IMR-90 (cell line): ENCODE measurements at regions not wholly inside any gene's neighbourhood (a gene's known extent, or its start where the extent isn't known, plus 50 kb on each side); places are given as distances from the start of the nearest gene placed in this dataset.

Experiments
- ATAC-seq: fragments of 200-7000 bp; cut with Tn5 transposase; 2 replicates; pipeline ENCODE4 v1.9.1; 2020; ENCODE audit warnings: low read depth, mild to moderate bottlenecking, moderate library complexity
- BruUV-seq: library from RNA; stranded (reverse); fragments of 400-500 nt; replicated peaks from 2 replicates; lab custom pipeline; 2021; lab: Mats Ljungman, UMichigan
- CTCF ChIA-PET: fragments of 300-600 bp; formaldehyde crosslinking; extraction: SDS; loops from one replicate; lab custom pipeline; 2021; ENCODE audit warnings: antibody characterized with exemption; lab: Yijun Ruan, JAX
- POLR2A ChIA-PET: fragments of 300-600 bp; sonication (Branson Sonifier 250); formaldehyde crosslinking; loops from one replicate; lab custom pipeline; 2022; ENCODE audit warnings: antibody characterized with exemption; ENCODE audit not compliant: unreplicated experiment; lab: Charles Lee
- DNase-seq: peaks from one replicate; pipeline ENCODE4 v3.0.0; 2013
- H2AFZ ChIP-seq: replicated peaks from 2 replicates; pipeline ENCODE3; 2013; ENCODE audit warnings: low read length, mild to moderate bottlenecking; ENCODE audit not compliant: poor library complexity
- H2AK5ac ChIP-seq: 2 replicates; pipeline ENCODE4 v1.6.1; 2013; ENCODE audit warnings: low read depth, low read length, inconsistent platforms
- H2AK9ac ChIP-seq: replicated peaks from 2 replicates; pipeline ENCODE3; 2013; ENCODE audit warnings: mild to moderate bottlenecking, low read depth, low read length, moderate library complexity; ENCODE audit not compliant: poor library complexity
- H2BK120ac ChIP-seq: 2 replicates; pipeline ENCODE4 v1.6.1; 2013; ENCODE audit warnings: low read depth, low read length, inconsistent platforms
- H2BK15ac ChIP-seq: 3 replicates; pipeline ENCODE4 v1.6.1; 2013; ENCODE audit warnings: low read depth, low read length, inconsistent platforms
- H2BK20ac ChIP-seq: 2 replicates; pipeline ENCODE4 v1.6.1; 2013; ENCODE audit warnings: low read depth, mild to moderate bottlenecking, inconsistent platforms, low read length, moderate library complexity
- H2BK5ac ChIP-seq: 2 replicates; pipeline ENCODE4 v1.6.1; 2013; ENCODE audit warnings: mild to moderate bottlenecking, low read depth, low read length, inconsistent platforms; ENCODE audit not compliant: poor library complexity, severe bottlenecking
- H3K14ac ChIP-seq: replicated peaks from 2 replicates; pipeline ENCODE4 v1.6.1; 2013; ENCODE audit warnings: low read depth, low read length, inconsistent platforms
- H3K18ac ChIP-seq: 2 replicates; pipeline ENCODE4 v1.6.1; 2013; ENCODE audit warnings: low read depth, low read length, control low read depth
- H3K23ac ChIP-seq: 2 replicates; pipeline ENCODE4 v1.6.1; 2013; ENCODE audit warnings: low read depth, low read length, inconsistent platforms
- H3K27ac ChIP-seq: 2 replicates; pipeline ENCODE4 v1.5.1; 2013; ENCODE audit warnings: mild to moderate bottlenecking, control low read depth, low read length; ENCODE audit not compliant: insufficient read depth
- H3K27me3 ChIP-seq: 2 replicates; pipeline ENCODE4 v1.6.1; 2013; ENCODE audit warnings: low read length; ENCODE audit not compliant: control insufficient read depth, insufficient read depth
- H3K36me3 ChIP-seq: 2 replicates; pipeline ENCODE4 v1.6.1; 2013; ENCODE audit warnings: low read length, mixed read lengths; ENCODE audit not compliant: control insufficient read depth, insufficient read depth
- H3K4ac ChIP-seq: 2 replicates; pipeline ENCODE4 v1.6.1; 2013; ENCODE audit warnings: low read depth, low read length, inconsistent platforms
- H3K4me1 ChIP-seq: 2 replicates; pipeline ENCODE4 v1.6.1; 2013; ENCODE audit warnings: low read length, mixed read lengths; ENCODE audit not compliant: control insufficient read depth, insufficient read depth
- H3K4me2 ChIP-seq: 2 replicates; pipeline ENCODE4 v1.6.1; 2013; ENCODE audit warnings: low read depth, mild to moderate bottlenecking, control low read depth, low read length, moderate library complexity
- H3K4me3 ChIP-seq: 2 replicates; pipeline ENCODE4 v1.5.1; 2013; ENCODE audit warnings: low read depth, mild to moderate bottlenecking, control low read depth, low read length, moderate library complexity; ENCODE audit not compliant: insufficient read depth
- H3K56ac ChIP-seq: 2 replicates; pipeline ENCODE4 v1.6.1; 2013; ENCODE audit warnings: low read length, inconsistent platforms; ENCODE audit not compliant: insufficient read depth; ENCODE audit errors: extremely low read depth
- H3K79me1 ChIP-seq, 2 experiments: 2 replicates each; pipeline ENCODE4 v1.6.1; 2013; ENCODE audit warnings: low read length in 2 of 2, inconsistent platforms in 1 of 2, low read depth in 1 of 2
- H3K9ac ChIP-seq: 2 replicates; pipeline ENCODE4 v1.6.1; 2013; ENCODE audit warnings: low read depth, low read length, control low read depth
- H3K9me1 ChIP-seq: 2 replicates; pipeline ENCODE4 v1.6.1; 2013; ENCODE audit warnings: low read length, inconsistent platforms; ENCODE audit not compliant: insufficient read depth
- H3K9me3 ChIP-seq: 2 replicates; pipeline ENCODE4 v1.6.1; 2013; ENCODE audit warnings: low read length; ENCODE audit not compliant: control insufficient read depth, insufficient read depth
- H4K20me1 ChIP-seq: 2 replicates; pipeline ENCODE4 v1.6.1; 2013; ENCODE audit warnings: low read length, inconsistent platforms; ENCODE audit not compliant: insufficient read depth
- H4K5ac ChIP-seq: 2 replicates; pipeline ENCODE4 v1.6.1; 2013; ENCODE audit warnings: mild to moderate bottlenecking, low read depth, low read length, control low read depth
- H4K8ac ChIP-seq, 2 experiments: 2 replicates each; pipeline ENCODE4 v1.6.1; 2013; ENCODE audit warnings: low read depth in 2 of 2, low read length in 2 of 2, control low read depth in 1 of 2, inconsistent platforms in 1 of 2
- H4K91ac ChIP-seq: 2 replicates; pipeline ENCODE4 v1.6.1; 2013; ENCODE audit warnings: low read depth, low read length, inconsistent platforms; ENCODE audit not compliant: insufficient read depth
- CEBPB ChIP-seq: IDR thresholded peaks from 2 replicates; pipeline ENCODE4 v1.6.1; 2012; ENCODE audit warnings: low read depth, low read length, improper control_type of control experiment
- CHD1 ChIP-seq: IDR thresholded peaks from 2 replicates; pipeline ENCODE4 v1.6.1; 2012; ENCODE audit warnings: low read depth, low read length, improper control_type of control experiment
- CTCF ChIP-seq: conservative IDR thresholded peaks from 2 replicates; pipeline ENCODE4 v1.5.1; 2012; ENCODE audit warnings: mild to moderate bottlenecking, low read depth, low read length, improper control_type of control experiment
- ELK1 ChIP-seq: fragments of 150-350 bp; IDR thresholded peaks from 2 replicates; pipeline ENCODE4 v1.6.1; 2016; ENCODE audit warnings: low read depth, mild to moderate bottlenecking, low read length, moderate library complexity, borderline replicate concordance
- FOS ChIP-seq: fragments of 150-350 bp; IDR thresholded peaks from 2 replicates; pipeline ENCODE4 v1.6.1; 2016; ENCODE audit warnings: low read depth, low read length
- MAFK ChIP-seq: IDR thresholded peaks from 2 replicates; pipeline ENCODE4 v1.6.1; 2012; ENCODE audit warnings: low read depth, low read length, improper control_type of control experiment
- MAZ ChIP-seq: IDR thresholded peaks from 2 replicates; pipeline ENCODE4 v1.6.1; 2012; ENCODE audit warnings: low read depth, mild to moderate bottlenecking, low read length, improper control_type of control experiment, moderate library complexity, borderline replicate concordance
- NFE2L2 ChIP-seq: fragments of 150-350 bp; IDR thresholded peaks from 2 replicates; pipeline ENCODE4 v1.6.1; 2016; ENCODE audit warnings: low read depth, mild to moderate bottlenecking, low read length
- RAD21 ChIP-seq: IDR thresholded peaks from 2 replicates; pipeline ENCODE4 v1.6.1; 2012; ENCODE audit warnings: low read length, improper control_type of control experiment
- RFX5 ChIP-seq: IDR thresholded peaks from 2 replicates; pipeline ENCODE4 v1.8.0; 2012; ENCODE audit warnings: low read depth, mild to moderate bottlenecking, low read length, moderate library complexity
- SMC3 ChIP-seq: fragments of 150-350 bp; IDR thresholded peaks from 2 replicates; pipeline ENCODE4 v1.6.1; 2016; ENCODE audit warnings: low read depth, mild to moderate bottlenecking, antibody characterized with exemption, low read length, moderate library complexity
- USF2 ChIP-seq: fragments of 150-350 bp; IDR thresholded peaks from 2 replicates; pipeline ENCODE4 v1.6.1; 2017; ENCODE audit warnings: mild to moderate bottlenecking, antibody characterized with exemption, low read length, low read depth
- WGBS, 2 experiments: methylation state at CpG; one replicate each; pipeline versions ENCODE4 v1.1.5 to v1.1.7; 2013; ENCODE audit warnings: missing lambda C conversion rate in 2 of 2; ENCODE audit not compliant: insufficient read length in 1 of 2; ENCODE audit errors: extremely low coverage in 2 of 2; 5-methylcytosine and 5-hydroxymethylcytosine counted together
- dilution Hi-C: fragments of 300-500 bp; cut with HindIII; formaldehyde crosslinking; loops from one replicate; pipeline ENCODE4 v1.14.3; 2018; ENCODE audit warnings: low sequenced_read_pairs; ENCODE audit not compliant: unreplicated experiment
- in situ Hi-C: fragments of 300-500 bp; cut with MboI; formaldehyde crosslinking; loops from 3 replicates; pipeline ENCODE4 v1.14.3; 2019; ENCODE audit warnings: low sequenced_read_pairs, inconsistent platforms, mixed read lengths
- intact Hi-C: fragments of 100-400 bp; cut with micrococcal nuclease; formaldehyde crosslinking; loops from 2 replicates; pipeline ENCODE4 v1.10.0; 2022

- Histone ChIP-seq H3K23ac (no peak overlapping the region), H3K56ac (no peak overlapping the region), H2AK5ac (no peak overlapping the region), H3K18ac (no peak overlapping the region), H2BK120ac (no peak overlapping the region), H2BK20ac (no peak overlapping the region), H4K8ac (no peak overlapping the region), H3K4me3 (no peak overlapping the region), H3K36me3 (no peaks in the 10 kb centered on the region), H2AFZ (no peak overlapping the region), H3K4ac (no peak overlapping the region), H3K9me1 (no peaks in the 10 kb centered on the region), H3K4me1 (no peaks in the 10 kb centered on the region), H3K9ac (no peak overlapping the region), H3K9me3 (no peaks in the 10 kb centered on the region), H3K4me2 (no peak overlapping the region), H2BK15ac (no peak overlapping the region), H3K79me1 (no peaks in the 10 kb centered on the region), H4K5ac (no peak overlapping the region), H3K27ac (no peak overlapping the region), H2AK9ac (no peak overlapping the region), H4K91ac (no peak overlapping the region), H4K20me1 (no peaks in the 10 kb centered on the region), H2BK5ac (no peak overlapping the region), H3K27me3 (peaks cover 4% of the 10 kb centered on the region; the same call in 1 of the 2 replicates), H3K14ac (no peak overlapping the region)
- DNase-seq (no peak), ATAC-seq (no peak)
- POLR2A ChIA-PET = no interaction called here
- dilution Hi-C loops (no loop called here), in situ Hi-C loops (no loop called here), intact Hi-C loops (no loop called here)
- WGBS, 2 experiments = no CpG with 5 or more reads among the region's 4 CpGs
- BruUV-seq = no TSS peak
- CTCF ChIA-PET = no interaction called here
- no peak for TF ChIP-seq MAFK
- no peak for TF ChIP-seq SMC3
- no peak for TF ChIP-seq RFX5
- TF ChIP-seq NFE2L2 = no peak
- no peak for TF ChIP-seq CTCF
- TF ChIP-seq USF2 = no peak
- no peak for TF ChIP-seq ELK1
- TF ChIP-seq RAD21 = no peak
- no peak for TF ChIP-seq CEBPB
- no peak for TF ChIP-seq FOS
- no peak for TF ChIP-seq MAZ
- TF ChIP-seq CHD1 = no peak
These were observed 172.3 kb upstream of the C1QTNF7 start for GRCh38 chr4:15255537-15255936.
